Hippocampal formation (tissue), 2 donors: ENCODE measurements at regions not wholly inside any gene's neighbourhood (a gene's known extent, or its start where the extent isn't known, plus 50 kb on each side); places are given as distances from the start of the nearest gene placed in this dataset.

Experiments
- DNase-seq, 2 donors: peaks; one replicate each; lab custom pipeline; 2025; lab: John Stamatoyannopoulos, UW

- no peak for DNase-seq
These were observed 174.3 kb downstream of the EMX2 start for GRCh38 chr10:117716889-117717288.

- DNase-seq: no peak
These were observed 176.7 kb downstream of the EMX2 start for GRCh38 chr10:117718986-117719920.

- DNase-seq: no peak
These were observed 178.6 kb downstream of the EMX2 start for GRCh38 chr10:117720931-117721835.

GRCh38 chr10:117721873-117722272 lies 179.3 kb downstream of the EMX2 start:
- no peak for DNase-seq

- no peak for DNase-seq
These were observed 180.8 kb downstream of the EMX2 start for GRCh38 chr10:117723343-117723742.

GRCh38 chr10:117725993-117726392 lies 183.4 kb downstream of the EMX2 start:
- DNase-seq: no peak

- no peak for DNase-seq
These were observed 184.2 kb downstream of the EMX2 start for GRCh38 chr10:117726596-117727295.

GRCh38 chr10:117727421-117727820 lies 184.9 kb downstream of the EMX2 start:
- DNase-seq: no peak

GRCh38 chr10:117728087-117728486 lies 185.5 kb downstream of the EMX2 start:
- DNase-seq: no peak

GRCh38 chr10:117729156-117729555 lies 186.6 kb downstream of the EMX2 start:
- no peak for DNase-seq

GRCh38 chr10:117731121-117731791 lies 188.7 kb downstream of the EMX2 start:
- no peak for DNase-seq

- DNase-seq: no peak
These were observed 192.3 kb downstream of the EMX2 start for GRCh38 chr10:117734731-117735405.

- DNase-seq: no peak
These were observed 194.1 kb downstream of the EMX2 start for GRCh38 chr10:117736655-117737054.

GRCh38 chr10:117740088-117740487 lies 197.5 kb downstream of the EMX2 start:
- DNase-seq: no peak

GRCh38 chr10:117740691-117741222 lies 198.2 kb downstream of the EMX2 start:
- no peak for DNase-seq

GRCh38 chr10:117741524-117741923 lies 199.0 kb downstream of the EMX2 start:
- DNase-seq: no peak

- DNase-seq: no peak
These were observed 201.0 kb downstream of the EMX2 start for GRCh38 chr10:117743509-117743908.

- DNase-seq: no peak
These were observed 202.8 kb downstream of the EMX2 start for GRCh38 chr10:117745301-117745700.

GRCh38 chr10:117746541-117747448 lies 204.2 kb downstream of the EMX2 start:
- DNase-seq: no peak

GRCh38 chr10:117747636-117748035 lies 205.1 kb downstream of the EMX2 start:
- no peak for DNase-seq
